Uterus (tissue), 3 donors: ENCODE measurements at regions not wholly inside any gene's neighbourhood (a gene's known extent, or its start where the extent isn't known, plus 50 kb on each side); places are given as distances from the start of the nearest gene placed in this dataset.
A peak's percentile ranks its signal among the peaks of the same experiment; 100 is the strongest.
"Not testable (repeated sequence)": the region's sequence is repeated elsewhere in the genome, so short reads cannot be mapped to it uniquely, and the experiment has no call there.

ENCODE experiments used
- DNase-seq, 2 donors: peaks; one replicate each; pipeline ENCODE4 v3.0.0-alpha.2; 2019 to 2020
- H3K27ac ChIP-seq, 2 donors: fragments of 200-600 bp; sonication (generic); 1 replicate in 1 of 2; 2 replicates in 1 of 2; pipeline ENCODE4 v1.5.1; 2016 to 2018
- H3K27me3 ChIP-seq, 2 donors: fragments of 200-600 bp; sonication (generic); one replicate each; pipeline ENCODE4 v1.5.1; 2018 to 2019; ENCODE audit warnings: control low read depth in 1 of 2
- H3K36me3 ChIP-seq, 2 donors: fragments of 200-600 bp; sonication (generic); one replicate each; pipeline ENCODE4 v1.5.1; 2019; ENCODE audit warnings: control low read depth in 1 of 2
- H3K4me1 ChIP-seq, 2 donors: fragments of 200-600 bp; sonication (generic); one replicate each; pipeline ENCODE4 v1.5.1; 2018 to 2019; ENCODE audit warnings: control low read depth in 1 of 2
- H3K4me3 ChIP-seq, 2 donors: fragments of 200-600 bp; sonication (generic); 1 replicate in 1 of 2; 2 replicates in 1 of 2; pipeline ENCODE4 v1.5.1; 2018 to 2019; ENCODE audit warnings: mild to moderate bottlenecking in 1 of 2
- H3K9me3 ChIP-seq, 2 donors: fragments of 200-600 bp; sonication (generic); one replicate each; pipeline ENCODE4 v1.5.1; 2019; ENCODE audit warnings: control low read depth in 1 of 2
- CTCF ChIP-seq, 4 experiments: fragments of 200-600 bp in 2 of 4; fragments of 450-650 bp in 2 of 4; sonication (generic) in 2 of 4; IDR thresholded peaks; one replicate each; pipeline ENCODE4 v1.5.1; 2016 to 2019; ENCODE audit warnings: antibody characterized with exemption in 4 of 4, mild to moderate bottlenecking in 2 of 4, moderate library complexity in 1 of 4
- POLR2A ChIP-seq, 2 donors: fragments of 450-650 bp; IDR thresholded peaks; one replicate each; pipeline ENCODE4 v1.6.1; 2016; ENCODE audit warnings: antibody characterized with exemption in 2 of 2, mild to moderate bottlenecking in 1 of 2, moderate library complexity in 1 of 2
- intact Hi-C: fragments of 100-400 bp; cut with DNase I; formaldehyde crosslinking; loops from one replicate; pipeline ENCODE4 v1.15.1; 2023; ENCODE audit warnings: low total_unique reads
- donor health status: DM: yes; HTN: yes; CAD: no.

GRCh38 chr4:127479031-127479622 lies 153.6 kb upstream of the INTU start:
- Histone ChIP-seq H3K36me3 (no peaks in the 10 kb centered on the region), H3K9me3 (no peaks in the 10 kb centered on the region), H3K27ac (no peak overlapping the region), H3K27me3 (peaks cover 0 to 4% of the 10 kb centered on the region in 2 donors), H3K4me1 (no peaks in the 10 kb centered on the region), H3K4me3 (no peak overlapping the region)
- no peak for TF ChIP-seq POLR2A (IDR thresholded peaks at IDR 0.05)
- peak in 3 of 4 experiments; percentile 20 to 36 (median 34) for TF ChIP-seq CTCF (IDR thresholded peaks at IDR 0.05)
- intact Hi-C loops, result no loop called here
- no peak for DNase-seq

GRCh38 chr4:127482049-127482448 lies 150.7 kb upstream of the INTU start:
- H3K9me3 ChIP-seq, result no peaks in the 10 kb centered on the region
- intact Hi-C loops, result no loop called here
- no peak overlapping the region for H3K4me3 ChIP-seq

GRCh38 chr4:127484117-127484516 lies 148.6 kb upstream of the INTU start:
- Histone ChIP-seq H3K27ac (no peak overlapping the region), H3K9me3 (no peaks in the 10 kb centered on the region), H3K27me3 (peaks cover 0 to 4% of the 10 kb centered on the region in 2 donors), H3K4me1 (no peaks in the 10 kb centered on the region), H3K36me3 (no peaks in the 10 kb centered on the region), H3K4me3 (no peak overlapping the region)
- DNase-seq, result no peak
- no peak for TF ChIP-seq CTCF (IDR thresholded peaks at IDR 0.05)
- no peak for TF ChIP-seq POLR2A (IDR thresholded peaks at IDR 0.05)
- intact Hi-C loops, result no loop called here

More at GRCh38 chr4:127482049-127482448, 150.7 kb upstream of the INTU start:
- Histone ChIP-seq H3K27ac (no peak overlapping the region), H3K27me3 (peaks cover 0 to 4% of the 10 kb centered on the region in 2 donors), H3K36me3 (no peaks in the 10 kb centered on the region), H3K4me1 (no peaks in the 10 kb centered on the region)
- no peak for DNase-seq
- TF ChIP-seq CTCF (IDR thresholded peaks at IDR 0.05) (no peak), POLR2A (IDR thresholded peaks at IDR 0.05) (no peak)

GRCh38 chr4:127486248-127486647 lies 146.5 kb upstream of the INTU start:
- intact Hi-C loops, result no loop called here
- Histone ChIP-seq H3K27ac (no peak overlapping the region), H3K36me3 (no peaks in the 10 kb centered on the region), H3K9me3 (no peaks in the 10 kb centered on the region), H3K4me1 (no peaks in the 10 kb centered on the region), H3K4me3 (no peak overlapping the region), H3K27me3 (no peaks in the 10 kb centered on the region)
- no peak for TF ChIP-seq CTCF (IDR thresholded peaks at IDR 0.05)
- no peak for TF ChIP-seq POLR2A (IDR thresholded peaks at IDR 0.05)
- no peak for DNase-seq

GRCh38 chr4:127491571-127491970 lies 141.2 kb upstream of the INTU start:
- no peaks in the 10 kb centered on the region for H3K36me3 ChIP-seq
- no peak overlapping the region for H3K4me3 ChIP-seq
- H3K4me1 ChIP-seq, result no peaks in the 10 kb centered on the region
- no peaks in the 10 kb centered on the region for H3K9me3 ChIP-seq
- no peak for DNase-seq
- TF ChIP-seq CTCF (IDR thresholded peaks at IDR 0.05) (no peak), POLR2A (IDR thresholded peaks at IDR 0.05) (no peak)
- no peaks in the 10 kb centered on the region for H3K27me3 ChIP-seq
- no peak overlapping the region for H3K27ac ChIP-seq
- intact Hi-C loops, result no loop called here

GRCh38 chr4:127496875-127497274 lies 135.9 kb upstream of the INTU start:
- H3K36me3 ChIP-seq, DNase-seq, intact Hi-C loops, H3K9me3 ChIP-seq, H3K4me3 ChIP-seq, H3K27ac ChIP-seq, H3K4me1 ChIP-seq, H3K27me3 ChIP-seq: not testable (repeated sequence)
